GM21576 (cell line): ENCODE measurements at regions not wholly inside any gene's neighbourhood (a gene's known extent, or its start where the extent isn't known, plus 50 kb on each side); places are given as distances from the start of the nearest gene placed in this dataset.

Experiments used
- ATAC-seq: cut with Tn5 transposase; IDR thresholded peaks from one replicate; pipeline ENCODE4 v1.9.1; 2021; ENCODE audit warnings: mild to moderate bottlenecking, moderate library complexity; ENCODE audit not compliant: unreplicated experiment

GRCh38 chr13:52975969-52976368, 52.6 kb upstream of the OLFM4 start:
- ATAC-seq, result no peak

DNA sequence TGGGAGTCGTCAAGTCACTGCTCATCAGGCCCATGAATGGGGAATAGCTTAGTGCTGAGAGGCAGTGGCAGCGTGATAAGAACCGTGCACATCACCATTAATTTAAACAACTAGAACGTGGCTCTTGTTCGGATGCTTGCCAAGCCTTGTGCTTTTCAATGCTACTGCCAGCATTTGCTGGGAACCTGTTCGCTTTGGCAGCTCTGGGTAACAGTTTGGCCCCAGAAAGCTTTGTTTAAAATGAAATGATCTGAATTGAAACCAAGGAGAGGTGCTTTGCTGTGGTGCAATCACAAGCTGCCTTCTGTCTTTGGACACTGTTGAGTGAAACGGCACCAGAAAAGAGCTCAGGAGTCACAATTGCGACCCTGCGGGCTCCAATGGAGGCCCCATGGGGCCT, 53.5 kb upstream of the OLFM4 start:
- no peak for ATAC-seq

GRCh38 chr13:52974711-52975110, 53.9 kb upstream of the OLFM4 start:
- no peak for ATAC-seq

DNA sequence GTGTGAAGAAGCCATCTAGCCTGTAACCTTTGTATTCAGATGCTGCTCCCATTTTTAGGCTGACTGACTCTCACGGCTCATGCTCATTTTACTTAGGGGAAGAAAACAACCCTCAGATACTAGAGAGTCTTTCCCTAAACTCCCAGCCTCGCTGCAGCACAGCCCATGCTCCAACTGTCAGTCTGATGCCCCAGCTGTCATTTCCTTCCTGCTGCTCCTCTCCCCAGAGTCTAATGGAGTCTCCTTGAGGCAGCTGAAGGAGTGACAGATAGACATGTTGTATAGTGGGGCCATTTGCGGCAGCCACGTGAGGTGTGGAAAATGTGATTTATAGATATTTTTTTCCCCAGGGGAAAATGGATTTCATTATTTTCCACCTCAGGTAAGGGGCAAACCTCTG, 59.2 kb upstream of the OLFM4 start:
- no peak for ATAC-seq

DNA sequence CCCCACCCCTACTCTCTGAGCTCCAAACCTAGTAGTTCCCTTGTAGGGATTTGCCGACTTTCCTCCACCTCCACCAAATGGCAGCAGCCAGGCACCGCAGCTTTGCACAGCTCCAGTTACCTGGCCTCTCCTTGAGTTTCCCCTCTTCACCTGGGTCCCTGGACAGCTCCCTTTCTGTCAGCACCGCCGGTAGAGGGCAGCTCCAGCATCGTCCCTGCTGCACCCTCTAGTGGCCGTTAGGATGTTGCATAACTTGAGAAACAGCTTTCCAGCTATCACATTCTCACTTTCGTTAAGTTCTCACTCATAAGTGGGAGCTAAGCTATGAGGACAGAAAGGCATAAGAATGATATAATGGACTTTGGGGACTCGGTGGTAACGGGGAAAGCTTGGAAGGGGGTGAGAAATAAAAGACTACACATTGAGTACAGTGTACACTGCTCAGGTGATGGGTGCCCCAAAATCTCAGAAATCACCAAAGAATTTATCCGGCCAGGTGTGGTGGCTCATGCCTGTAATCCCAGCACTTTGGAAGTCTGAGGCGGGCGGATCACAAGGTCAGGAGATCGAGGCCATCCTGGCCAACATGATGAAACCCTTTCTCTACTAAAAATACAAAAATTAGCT, 60.4 kb upstream of the OLFM4 start:
- peak; percentile 99 for ATAC-seq

DNA sequence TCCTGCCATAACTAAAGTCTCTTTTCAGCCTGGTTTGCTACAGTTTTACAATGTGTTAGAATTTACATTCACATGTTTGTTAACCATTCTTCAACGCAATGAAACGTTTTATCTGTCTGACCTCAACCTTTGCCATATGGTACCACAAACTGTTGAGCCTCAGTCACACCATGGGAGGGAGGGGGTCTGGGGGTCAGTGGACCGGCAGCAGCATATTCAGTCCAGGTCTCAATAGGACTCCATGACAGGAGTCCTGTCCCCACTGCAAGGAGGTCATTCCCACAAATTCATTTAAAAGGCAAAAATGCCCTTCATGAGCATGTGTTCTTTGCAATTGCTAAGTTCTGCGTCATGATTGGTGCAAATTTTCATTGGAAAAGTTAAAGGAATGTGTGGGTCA, 66.6 kb upstream of the OLFM4 start:
- ATAC-seq, result no peak

GRCh38 chr13:52961256-52961910, 67.2 kb upstream of the OLFM4 start:
- ATAC-seq, result no peak

GRCh38 chr13:52955472-52955874, 73.1 kb upstream of the OLFM4 start:
- ATAC-seq, result no peak

GRCh38 chr13:52954838-52955237, 73.8 kb upstream of the OLFM4 start:
- ATAC-seq, result no peak

GRCh38 chr13:52950436-52950956, 78.1 kb upstream of the OLFM4 start:
- ATAC-seq, result no peak

DNA sequence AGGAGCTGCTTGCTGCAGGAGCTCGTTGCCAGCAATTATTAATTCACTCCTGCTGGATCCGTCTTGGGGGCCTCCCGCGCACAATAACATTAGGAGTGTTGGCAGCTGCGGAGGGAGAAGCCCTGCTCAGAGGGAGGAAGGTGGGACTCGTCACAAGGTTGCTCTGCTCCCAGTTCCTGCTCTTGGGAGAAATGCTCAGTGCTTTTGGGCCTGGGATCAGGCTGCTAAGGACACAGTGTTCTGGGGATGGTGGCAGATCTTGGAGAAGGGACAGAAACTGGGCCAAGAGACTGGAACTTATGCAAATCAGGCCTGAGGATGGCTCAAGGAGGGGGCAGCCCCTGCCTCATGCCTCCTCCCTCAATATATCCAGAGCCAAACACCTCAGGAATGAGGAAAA, 78.9 kb upstream of the OLFM4 start:
- ATAC-seq, result no peak

DNA sequence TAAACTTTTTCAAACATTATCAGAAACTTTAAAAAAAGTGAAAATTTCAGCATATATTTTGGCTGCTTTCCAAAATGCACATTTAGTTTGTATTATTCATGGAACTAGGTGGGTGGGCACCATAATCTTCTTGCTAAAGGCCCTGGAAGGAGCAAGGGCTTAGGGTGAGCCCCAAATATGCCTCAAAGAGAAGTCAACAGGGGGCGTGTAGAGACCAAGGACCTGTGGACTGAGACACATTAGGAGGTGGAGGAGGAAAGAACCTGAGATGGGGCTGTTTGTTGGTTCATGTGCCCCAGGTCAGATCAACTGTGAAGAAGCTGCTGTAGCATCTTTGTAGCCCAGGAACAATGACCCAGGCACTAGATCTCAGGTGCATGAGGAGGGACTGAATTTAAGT, 79.6 kb upstream of the OLFM4 start:
- ATAC-seq, result no peak

DNA sequence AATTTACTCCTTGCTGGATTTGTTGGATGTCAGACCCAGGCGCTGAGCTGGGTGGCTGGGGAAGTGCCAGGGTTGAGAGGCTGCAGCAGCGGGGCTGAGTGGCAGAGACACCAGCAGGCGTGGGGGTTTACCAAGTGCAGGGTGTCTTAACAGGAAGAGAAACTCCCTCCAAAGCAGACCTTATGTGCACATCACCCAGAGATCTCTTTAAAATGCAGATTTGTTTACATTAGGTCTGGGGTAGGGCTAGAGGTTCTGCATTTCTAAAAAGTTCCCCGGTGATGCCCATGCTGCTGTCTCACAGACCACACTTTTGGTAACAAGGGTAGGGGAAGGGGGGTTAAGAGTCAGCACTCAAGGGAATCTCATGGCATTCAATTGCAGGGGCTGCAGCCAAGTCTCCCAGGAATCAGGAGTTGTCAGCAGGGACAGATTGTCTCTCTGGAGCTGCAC, 80.7 kb upstream of the OLFM4 start:
- ATAC-seq, result no peak

DNA sequence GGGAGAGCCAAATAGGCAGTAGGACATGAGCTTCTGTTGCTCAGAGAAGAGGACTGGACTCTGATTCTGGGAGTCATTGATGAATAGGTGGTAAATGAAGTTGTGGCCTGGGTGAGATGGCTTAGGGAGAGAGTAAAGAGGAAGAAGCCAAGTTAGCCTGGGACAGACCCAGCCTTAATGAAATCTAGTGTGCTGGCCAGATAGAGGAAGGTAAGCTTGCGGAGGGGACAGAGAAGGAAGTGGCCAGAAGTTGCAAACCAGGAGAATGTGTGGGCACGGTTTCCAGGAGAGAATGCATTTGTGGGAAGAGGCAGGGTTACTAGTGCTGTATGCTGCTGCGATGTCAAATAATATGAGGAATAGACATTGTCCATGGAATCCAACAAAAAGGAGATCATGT, 83.3 kb upstream of the OLFM4 start:
- no peak for ATAC-seq

DNA sequence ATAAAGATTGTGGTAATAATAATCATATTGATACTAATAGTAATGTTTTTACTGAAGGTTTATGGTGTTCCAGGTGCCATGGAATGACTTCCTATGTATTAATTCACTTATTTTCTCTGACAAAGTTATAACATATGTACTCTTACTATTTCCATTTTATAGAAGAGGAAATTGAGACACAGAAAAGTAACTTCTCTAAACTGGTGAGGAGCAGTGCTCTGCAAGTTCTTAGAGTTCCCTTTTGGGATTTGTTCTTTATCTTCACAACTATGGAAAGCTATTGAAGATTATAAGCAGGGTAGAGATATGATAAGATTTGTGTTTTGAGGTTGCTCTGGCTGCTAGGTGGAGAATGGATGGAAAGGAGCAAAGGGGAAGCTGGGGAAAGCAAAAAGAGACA, 83.9 kb upstream of the OLFM4 start:
- no peak for ATAC-seq

DNA sequence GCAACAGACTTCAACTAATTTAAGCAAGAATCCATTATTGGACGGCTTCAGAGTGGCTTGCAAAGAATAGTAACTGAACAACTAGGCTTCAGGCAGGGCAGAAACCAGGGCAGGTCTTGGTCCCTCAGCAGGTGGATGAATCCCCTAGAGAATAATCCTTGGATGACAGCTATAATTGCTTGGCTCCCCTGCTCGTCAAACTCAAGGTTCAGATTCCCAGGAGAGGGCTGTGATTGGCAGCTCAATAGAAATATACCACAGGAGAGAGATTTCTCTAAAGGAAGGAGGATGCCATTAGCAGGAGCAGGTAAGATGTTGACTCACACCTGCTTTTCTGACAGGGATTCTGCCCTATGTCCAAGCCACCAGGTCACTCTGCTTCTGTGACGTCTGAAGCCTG, 89.6 kb upstream of the PCDH8 start:
- ATAC-seq, result no peak

DNA sequence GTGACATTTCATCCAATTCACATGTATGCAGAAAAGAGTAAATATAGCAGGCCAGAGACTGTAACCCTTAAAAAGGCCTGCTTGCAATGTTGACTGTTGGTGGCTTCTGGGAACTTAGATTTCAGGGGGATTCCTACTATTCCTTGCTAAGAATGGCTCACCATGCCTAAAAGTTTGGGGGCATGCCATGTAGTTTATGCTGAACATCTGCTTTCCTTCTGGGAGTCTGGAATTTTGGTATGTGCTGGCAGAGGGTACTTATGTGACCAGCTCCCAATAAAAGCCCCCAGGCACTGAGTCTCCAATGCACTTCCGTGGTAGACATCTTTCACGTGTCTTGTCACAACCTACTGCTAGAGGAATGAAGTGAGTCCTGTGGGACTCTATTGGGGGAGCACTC, 88.4 kb upstream of the PCDH8 start:
- no peak for ATAC-seq

- no peak for ATAC-seq
These were observed 85.8 kb upstream of the PCDH8 start for GRCh38 chr13:52934258-52934657.

DNA sequence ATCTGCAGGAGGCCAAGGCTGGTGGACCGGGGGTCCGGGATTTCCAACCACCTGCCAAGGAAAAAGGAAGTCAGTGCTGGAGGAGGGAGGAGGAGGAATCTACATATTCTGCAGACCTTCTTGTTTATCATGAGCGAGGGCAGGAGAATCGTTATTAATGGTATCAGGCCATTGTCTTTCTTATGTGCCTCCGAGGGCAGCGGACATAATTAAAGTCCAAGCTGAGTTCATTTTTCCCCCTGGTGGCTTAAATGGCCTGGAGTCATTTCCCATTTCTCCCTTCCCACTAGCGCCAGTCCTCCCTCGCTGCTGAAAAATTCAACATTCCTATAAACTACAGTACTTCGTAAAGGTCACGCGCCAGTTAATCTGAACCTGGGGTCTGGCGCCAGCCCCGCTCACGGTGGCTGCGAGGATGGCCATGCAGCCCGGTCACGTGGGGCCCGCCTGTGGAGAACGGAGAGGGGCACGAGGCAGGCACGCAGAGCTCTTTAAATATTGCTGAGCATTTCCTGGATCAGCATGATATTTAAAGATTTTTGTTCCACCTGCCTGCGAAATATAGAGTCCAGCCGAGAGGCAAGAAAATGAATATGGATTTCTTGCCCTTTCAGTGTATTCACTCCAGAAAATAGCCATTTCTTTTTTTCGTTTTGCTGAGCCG, 85.2 kb upstream of the PCDH8 start:
- no peak for ATAC-seq

DNA sequence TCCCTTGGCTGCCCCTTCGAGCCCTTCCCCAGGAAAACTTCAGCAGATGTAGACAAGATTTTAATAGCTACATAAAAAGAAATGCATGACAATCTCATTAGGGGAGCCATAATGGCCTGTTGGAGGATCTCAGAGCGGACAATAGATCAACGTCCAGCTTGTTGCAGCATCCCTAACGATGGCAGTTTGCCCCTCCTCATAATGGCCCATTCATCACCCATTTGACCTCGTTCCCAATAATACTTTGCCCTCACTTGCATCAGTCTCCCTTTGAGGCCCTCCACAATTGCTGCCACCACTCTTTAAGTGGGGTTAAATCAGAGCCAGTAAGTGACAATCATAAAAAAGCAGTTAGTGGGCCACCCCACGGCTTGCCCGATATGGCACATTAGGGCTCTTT, 84.7 kb upstream of the PCDH8 start:
- ATAC-seq, result no peak

DNA sequence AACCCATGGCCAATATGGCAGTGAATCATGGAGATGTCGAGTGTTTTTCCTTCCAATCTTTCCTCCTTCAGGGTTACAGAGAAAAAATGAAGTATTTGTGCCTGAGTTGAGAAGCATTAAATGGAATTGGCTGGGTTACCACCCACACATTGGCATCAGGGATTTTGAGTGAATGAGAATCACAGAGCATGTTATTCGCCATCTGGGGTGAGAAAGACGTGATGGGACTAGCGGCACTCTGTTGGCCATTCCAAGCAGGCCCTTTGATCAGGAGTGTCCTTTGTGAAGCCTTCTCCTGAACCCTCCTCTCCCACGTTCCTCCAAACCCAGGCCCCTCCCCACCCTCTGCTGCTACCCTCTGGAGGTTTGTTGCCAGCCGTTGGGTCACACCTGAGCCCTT, 84.2 kb upstream of the PCDH8 start:
- no peak for ATAC-seq
